HG02759 (cell line): ENCODE measurements at regions not wholly inside any gene's neighbourhood (a gene's known extent, or its start where the extent isn't known, plus 50 kb on each side); places are given as distances from the start of the nearest gene placed in this dataset.

Source experiments
- ATAC-seq: cut with Tn5 transposase; IDR thresholded peaks from one replicate; pipeline ENCODE4 v1.9.1; 2021; ENCODE audit warnings: mild to moderate bottlenecking, moderate library complexity; ENCODE audit not compliant: unreplicated experiment

DNA sequence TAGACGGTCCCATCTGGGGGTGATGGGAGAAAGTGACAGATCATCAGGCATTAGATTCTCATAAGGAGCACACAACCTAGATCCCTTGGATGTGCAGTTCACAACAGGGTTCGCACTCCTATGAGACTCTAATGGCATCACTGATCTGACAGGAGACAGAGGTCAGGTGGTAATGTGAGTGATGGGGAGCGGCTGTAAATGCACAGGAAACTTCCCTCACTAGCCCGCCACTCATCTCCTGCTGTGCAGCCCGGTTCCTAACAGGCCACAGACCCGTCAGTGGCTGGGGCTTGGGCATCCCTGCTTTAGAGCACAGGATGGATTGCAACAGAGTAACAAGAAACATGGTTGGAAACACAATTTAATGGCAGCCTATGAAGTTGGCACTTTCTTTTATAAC is 172.6 kb upstream of the VCX3A start:
- ATAC-seq = no peak

DNA sequence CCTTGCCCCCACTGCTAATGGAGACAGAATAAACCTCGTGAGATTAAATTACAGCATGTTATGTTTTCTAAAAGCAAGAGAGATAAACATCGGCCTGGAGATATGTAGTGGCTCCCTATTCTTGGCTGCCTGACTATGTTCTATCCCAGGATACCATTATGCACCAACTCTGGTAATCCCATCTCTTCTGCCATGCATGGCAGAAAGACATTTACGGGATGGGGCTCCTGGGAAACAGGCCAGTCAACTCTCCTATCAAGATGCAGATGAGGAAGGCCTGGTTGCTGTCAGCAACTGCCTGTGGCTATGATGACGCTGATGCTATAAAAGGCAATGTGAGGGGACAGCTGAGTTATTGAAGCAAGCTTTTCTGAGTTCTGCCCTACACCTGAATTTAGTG is 166.2 kb upstream of the VCX3A start:
- ATAC-seq = no peak

DNA sequence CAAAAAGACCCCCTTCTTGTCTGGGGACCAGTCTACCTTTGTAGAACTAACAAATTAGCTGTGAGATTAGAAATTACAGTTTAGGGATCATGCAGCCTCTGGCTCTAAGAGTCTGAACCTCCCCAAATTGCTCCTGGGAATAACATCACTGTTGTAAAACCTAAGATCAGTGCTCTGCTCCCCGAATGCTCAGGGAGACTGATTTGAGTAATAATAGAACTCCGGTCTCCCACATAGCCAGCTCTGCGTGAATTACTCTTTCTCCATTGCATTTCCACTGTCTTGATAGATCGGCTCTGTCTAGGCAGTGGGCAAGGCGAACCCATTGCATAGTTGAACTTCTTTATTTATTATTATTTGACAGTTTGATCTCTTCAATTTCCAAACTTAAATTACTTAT is 160.8 kb upstream of the VCX3A start:
- ATAC-seq = no peak

DNA sequence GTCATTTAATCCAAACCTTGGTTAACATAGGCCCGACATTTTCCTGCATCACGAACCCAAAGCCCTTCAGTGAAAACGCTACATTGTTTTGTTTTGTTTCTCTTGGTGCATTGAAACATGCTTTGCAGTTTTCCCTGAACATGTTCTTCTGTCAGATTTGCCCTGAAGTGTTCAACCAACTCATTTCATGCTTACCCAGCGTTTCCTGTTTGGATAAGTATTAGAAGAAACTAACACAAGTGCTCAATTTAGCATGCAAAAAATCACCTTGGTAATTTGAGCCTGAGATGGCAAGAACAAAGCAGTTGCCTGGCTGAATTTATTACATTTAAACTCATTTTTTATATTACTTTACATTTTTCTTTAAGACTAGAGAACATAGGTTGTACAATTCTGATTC is 160.1 kb upstream of the VCX3A start:
- ATAC-seq = no peak

DNA sequence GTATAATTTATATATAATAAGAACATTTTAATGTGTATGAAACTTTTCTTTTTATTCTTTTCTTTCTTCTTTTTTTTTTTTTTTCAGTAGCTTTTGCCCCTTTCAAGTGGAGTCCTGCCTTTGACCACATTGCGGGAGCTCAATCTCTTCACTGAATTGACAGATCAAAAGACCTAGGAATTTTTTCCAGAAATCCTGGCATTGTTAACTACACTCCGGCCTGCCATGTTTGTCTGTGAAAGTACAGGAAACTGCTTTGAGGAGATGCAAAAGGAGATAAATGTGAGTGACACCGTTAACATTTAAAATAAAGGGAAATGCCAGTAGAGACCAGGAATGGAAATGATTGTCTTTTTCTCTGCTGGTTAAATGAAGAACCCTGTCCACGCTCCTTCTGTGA is 159.3 kb upstream of the VCX3A start:
- no peak for ATAC-seq

DNA sequence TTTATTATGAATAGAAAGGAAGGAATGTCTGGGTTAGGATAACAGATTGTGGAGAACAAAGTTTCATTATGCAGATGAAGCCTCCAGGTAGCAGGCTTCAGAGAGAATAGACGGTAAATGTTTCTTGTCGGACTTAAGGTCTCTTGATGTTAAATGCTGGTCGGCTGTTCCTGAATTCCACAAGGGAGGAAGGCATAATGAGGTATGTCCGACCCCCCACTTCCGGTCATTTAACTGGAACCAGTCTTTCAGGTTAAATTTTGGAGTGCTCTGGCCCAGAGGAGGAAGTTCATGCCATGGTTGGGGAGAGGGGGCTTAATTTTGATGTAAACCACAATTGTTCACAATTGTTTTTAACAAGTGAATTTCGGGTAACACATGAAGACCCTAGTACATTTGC is 158.1 kb upstream of the VCX3A start:
- no peak for ATAC-seq

DNA sequence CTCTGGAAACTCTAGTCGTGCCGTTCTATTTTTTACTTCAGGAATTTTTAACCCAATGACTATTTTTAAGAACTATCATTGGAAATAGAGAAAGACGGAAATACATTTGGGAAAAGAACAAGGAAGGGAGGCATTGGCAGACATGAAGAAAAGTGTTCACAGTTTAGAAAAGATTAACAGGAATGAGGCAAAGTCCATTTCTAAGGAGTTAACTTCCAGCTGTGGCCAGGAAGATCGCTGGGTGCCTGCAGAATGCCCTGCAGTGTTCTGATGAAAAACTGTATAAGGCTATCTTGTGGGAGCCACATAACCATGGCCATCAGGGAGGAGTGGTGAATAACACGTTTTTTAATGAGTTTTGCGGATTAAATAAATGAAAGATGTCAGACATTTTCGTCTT is 150.6 kb upstream of the VCX3A start:
- ATAC-seq = no peak

DNA sequence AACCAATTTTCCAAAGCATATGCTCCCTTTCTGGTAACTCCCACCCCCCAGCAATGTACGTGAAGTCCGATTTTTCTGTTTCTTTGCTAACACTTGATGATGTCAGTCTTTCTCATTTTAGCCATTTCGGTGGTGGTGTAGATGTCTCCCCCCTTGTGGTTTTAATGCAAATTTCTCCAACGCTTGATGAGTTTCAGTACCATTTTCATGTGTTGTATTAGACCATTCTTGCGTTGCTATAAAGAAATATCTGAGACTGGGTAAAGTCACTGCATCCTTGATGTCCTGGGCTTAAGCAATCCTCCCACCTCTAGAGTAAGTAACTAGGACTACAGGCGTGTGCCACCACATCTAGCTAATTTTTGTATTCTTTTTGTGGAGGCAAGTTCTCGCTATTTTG is 148.4 kb upstream of the VCX3A start:
- no peak for ATAC-seq

DNA sequence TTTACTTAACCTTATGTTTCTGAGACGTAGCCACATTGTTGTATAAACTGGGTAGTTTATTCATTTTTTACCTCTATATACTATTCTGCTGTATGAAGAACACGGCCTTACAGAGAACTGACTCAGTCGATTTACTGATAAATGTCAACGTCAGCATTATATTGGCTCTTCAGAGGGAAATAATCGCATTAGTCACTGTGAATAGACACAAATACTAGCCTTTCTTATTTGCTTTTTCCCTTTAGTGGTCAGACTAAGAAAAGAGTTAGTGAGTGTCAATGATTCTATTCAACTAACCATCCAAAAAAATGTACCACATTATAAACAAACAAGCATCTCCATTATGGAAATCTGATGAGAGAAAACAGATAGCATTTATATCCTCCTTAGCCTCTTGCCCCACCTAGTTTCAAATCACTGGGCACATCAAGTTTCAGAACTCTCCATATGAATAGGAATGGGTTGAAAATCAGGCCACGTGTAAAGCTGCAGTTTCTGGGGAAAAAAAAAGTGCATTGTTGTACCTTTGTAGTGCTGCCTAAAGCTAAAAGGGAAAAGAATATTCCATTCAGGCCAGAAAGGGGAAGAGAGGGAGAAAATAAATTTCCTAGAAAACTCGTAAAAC is 146.7 kb upstream of the VCX3A start:
- no peak for ATAC-seq

DNA sequence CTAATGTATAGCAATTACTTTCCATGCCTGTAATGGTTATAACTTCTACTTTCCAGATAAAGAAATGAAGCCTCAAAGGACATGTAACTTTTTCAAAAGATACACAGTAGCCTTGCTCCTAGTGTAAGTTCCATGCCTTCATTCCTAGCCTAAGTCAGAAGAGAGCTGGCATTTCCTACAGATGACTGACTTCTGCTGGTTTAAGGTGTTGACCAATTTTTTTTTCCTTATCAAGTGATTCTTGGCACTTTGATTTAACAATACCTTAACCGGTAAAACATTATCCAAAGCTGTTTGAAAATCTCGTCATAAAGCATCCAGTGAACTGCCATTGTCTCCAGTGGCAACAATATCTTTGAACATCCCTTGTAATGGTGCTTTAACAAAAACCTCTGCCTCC is 145.1 kb upstream of the VCX3A start:
- no peak for ATAC-seq

DNA sequence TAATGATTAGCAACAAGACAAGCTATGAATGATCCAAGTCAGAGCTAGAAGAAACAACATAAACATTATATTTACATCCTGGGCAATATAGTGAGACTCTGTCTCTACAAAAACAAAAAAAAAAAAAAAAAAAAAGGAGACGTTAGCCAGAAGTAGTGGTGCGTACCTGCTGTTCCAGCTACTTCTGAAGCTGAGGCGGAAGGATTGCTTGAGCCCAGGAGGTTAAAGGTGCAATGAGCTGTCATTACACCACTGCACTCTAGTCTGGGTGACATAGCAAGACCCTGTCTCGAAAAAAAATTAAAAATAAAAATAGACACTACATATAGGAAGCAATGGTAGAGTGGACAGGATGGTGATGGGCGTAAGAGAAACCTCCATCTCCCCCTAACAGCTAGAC is 144.6 kb upstream of the VCX3A start:
- no peak for ATAC-seq

DNA sequence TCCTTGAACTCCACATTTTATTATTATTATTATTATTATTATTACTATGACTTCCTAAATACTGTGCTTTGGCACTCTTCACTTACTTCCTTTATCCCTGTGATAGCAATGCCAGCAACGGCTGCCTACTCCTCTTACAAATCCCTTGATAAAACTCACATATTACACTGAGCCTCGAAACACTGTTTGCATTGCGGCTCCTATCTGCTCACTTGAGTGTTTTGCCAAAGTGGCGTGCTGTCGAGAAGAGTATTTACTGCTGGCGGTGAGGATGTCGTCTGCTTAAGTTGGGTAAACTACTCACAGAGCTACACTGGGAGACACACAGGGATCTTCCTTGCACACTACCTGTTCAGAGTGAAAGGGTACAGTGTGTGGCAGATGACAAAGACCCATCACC is 143.4 kb upstream of the VCX3A start:
- ATAC-seq = no peak

DNA sequence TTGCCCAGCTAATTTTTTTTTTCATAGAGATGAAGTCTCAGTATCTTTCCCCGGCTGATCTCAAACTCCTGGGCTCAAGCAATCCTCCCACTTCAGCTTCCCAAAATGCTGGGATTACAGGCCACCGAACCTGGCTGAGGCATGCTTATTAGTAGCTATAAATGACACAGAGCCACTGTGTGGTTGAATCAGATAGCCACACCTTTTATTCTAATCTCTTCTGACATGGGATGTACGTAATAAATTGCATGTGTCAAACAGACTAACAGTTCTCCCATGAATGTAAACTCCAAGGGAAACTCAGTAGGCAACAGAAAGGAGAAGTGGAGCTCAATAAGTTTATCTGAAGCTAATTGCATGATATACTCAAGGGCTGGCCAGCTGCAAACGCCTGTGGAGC is 139.8 kb upstream of the VCX3A start:
- no peak for ATAC-seq

DNA sequence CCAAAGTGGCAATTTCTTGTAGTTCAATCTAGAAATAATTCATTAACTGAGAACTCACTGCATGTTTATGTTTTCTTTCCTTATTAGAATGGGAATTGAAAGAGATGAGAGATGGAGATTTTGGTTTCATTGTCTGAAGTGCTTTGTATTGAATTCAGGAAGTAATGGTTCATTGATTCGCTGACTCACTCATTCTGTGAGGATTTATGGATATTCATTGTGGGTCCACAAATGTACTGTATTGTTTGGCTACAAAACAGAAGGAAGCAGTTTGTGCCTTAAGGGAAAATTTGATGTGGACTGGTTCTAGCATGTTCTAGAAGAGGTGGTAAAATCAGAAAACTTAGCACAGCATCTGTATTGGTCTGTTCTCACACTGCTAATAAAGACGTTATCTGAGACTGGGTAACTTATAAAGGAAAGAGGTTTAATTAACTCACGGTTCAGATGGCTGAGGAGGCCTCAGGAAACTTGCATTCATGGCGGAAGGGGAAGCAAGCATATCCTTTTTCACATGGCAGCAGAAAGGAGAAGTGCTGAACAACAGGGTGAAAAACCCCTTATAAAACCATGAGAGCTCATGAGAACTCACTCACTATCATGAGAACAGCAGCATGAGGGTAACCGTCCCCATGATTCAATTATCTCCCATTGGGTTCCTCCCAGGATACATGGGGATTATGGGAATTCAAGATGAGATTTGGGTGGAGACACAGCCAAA is 132.3 kb upstream of the VCX3A start:
- no peak for ATAC-seq

DNA sequence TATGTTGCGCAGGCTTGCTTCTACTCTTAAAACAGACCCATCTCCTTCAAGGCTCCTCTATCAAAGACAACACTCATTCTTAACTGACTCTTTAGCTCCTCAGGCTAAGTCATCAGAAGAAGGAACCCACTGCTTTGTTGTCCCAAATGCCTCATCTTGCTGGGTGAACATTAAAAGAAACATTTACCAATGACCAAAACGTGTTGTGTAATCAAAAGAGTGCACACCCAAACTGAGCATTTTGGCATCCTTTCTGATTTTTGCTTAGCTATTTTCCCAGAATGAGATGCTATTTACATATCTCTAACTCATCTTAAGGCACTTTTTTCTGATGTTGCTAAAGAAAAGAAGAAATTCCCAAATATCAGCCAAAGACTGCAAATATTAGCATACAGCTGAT is 131.7 kb upstream of the VCX3A start:
- ATAC-seq = no peak

DNA sequence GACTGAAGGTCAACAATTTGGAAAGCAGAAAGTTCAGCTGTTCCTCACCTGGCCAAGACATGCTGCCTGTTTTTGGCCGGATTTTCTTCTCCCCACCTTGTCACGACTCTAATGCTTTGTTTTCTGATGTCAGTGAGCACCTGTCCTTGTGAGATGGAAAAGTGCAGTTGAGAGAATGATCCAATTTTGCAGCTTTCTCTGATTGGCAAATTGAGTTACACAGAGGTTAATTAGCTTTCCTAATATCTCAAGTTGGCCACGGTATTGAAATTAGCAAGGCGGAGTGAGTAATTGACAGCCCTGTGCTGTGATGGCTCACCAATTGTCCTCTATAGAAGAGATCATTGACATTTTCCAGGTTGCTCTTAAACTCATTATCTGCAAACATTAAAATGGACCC is 126.8 kb upstream of the VCX3A start:
- no peak for ATAC-seq

DNA sequence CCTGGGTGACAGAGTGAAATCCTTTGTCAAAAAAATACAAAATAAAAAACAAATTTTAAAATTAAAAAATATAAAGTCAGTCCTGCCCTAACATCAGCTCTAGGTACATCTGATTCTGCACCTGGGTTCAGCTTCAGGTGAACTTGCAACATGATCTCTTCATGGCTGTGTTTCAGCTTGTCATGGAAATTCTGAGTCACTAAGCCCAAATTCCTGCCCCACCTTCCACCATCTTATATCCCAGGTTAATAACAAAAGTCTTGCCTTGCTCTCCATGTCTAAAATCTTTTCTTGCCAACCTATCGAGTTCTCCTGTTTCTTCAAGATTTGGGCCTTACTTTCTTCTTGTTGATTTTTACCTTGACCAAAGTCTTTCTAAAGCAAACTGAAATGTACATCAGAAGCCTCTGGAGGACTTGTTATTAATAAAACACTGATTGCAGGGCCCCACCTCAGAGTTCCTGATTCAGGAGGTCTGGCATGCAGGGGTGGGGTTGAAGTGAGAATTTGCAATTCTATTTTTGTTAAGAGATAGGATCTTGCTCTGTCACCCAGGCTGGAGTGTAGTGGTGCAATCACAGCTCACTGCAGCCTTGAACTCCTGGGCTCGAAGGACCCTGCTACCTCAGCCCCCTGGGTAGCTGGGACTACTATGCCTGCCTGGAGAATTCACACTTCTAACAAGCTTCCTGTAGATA is 125.8 kb upstream of the VCX3A start:
- ATAC-seq = no peak

DNA sequence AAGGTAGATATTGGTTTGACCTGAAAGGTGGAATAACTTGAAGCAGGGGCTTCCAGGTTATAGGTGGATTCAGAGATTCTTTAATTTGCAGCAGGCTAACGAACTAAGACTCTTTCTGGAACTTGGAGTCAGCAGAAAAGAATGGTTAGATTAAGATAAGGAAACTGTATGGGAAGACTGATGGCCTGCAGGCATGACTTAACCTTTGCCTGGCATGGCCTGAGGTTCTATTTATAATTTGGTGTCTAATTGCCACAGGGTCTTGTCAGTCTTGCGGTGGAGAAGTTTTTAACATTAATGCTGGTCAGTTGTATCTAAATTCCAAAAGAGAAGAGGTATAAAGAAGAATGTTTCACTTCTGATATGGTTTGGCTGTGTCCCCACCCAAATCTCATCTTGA is 110.3 kb upstream of the VCX3A start:
- no peak for ATAC-seq

DNA sequence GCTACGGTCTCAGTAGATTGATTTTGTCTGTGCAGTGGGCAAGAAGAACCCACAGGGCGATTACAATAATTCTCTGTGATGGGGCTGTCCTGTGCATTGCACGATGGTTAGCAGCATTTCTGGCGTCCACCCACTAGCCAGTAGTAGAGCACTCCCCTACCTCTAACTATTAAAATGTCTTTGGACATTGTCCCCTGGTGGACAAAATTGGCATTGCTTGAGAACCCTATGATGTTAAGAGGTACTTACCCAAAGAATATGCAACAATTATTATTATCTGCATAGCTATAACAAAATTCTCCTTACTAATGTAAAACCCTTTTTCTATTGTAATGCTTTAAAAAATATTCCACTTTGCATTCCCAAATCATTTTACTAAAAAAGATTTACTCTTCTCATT is 109.5 kb upstream of the VCX3A start:
- no peak for ATAC-seq

DNA sequence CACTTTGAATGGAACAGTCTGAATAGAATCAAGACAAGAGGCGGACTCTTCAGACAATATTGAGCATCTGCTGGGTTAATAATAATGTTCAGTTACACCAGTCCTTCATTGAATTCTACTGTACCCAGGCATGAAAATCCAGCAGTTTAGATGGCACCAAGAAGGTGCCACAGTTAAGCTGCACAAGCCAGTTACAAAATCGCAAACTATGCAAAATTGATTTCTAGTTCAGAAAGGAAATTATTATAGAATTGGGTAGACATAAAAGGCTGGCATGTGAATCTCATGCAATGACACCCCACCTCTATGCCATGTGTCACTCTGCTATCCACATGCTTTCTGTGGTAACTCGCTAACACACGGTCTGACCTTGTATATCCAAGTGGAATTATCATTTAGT is 105.8 kb upstream of the VCX3A start:
- no peak for ATAC-seq

DNA sequence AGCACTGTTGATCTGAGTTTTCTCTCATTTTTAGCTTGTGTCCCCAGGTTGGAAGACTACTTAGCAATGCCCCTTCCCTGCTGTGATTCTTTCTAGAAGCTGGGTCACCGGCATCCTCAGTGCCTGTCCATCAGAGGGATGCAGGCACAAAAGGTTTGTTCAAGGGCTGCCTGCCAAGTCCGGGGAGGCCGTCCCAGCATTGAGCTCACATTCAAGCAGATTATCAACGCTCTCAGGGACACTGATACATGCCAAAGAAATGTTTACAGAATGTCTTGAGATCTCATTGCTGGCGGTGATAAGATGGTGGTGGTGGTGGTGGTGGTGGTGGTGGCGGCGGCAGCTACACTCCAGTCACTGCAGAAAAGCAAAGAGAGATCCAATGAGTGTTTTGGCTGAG is 79.6 kb upstream of the VCX3A start:
- ATAC-seq = no peak

DNA sequence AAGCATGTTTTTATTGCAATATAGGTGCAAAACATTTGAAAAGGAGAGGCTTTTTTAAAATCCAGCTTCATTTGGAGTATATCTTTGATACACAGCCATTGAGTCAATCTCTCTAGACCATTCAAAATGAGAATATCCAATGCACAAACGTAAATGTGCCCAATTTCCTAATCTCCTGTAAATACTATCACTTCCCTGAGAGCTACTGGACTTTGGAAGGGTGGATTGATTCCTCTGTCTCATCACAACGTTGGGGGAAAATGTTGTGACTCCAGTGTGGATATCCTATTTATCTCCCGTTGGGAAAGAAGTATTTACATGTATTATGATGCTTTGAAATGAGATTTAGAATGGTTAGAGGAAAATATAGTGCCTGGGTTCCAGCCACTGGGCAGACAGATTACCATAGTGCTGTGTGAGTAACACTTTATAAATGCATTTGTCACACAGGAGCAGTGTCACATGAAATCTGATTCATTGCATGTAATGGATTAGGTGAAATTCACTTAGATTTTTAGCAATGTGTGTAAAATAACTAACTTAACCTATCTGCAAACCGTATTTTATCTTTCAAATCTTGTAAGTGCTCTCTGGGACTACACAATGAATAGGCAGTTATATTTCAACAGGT is 64.4 kb upstream of the VCX3A start:
- ATAC-seq = no peak
